ENCODE measurements at regions not wholly inside any gene's neighbourhood (a gene's known extent, or its start where the extent isn't known, plus 50 kb on each side); places are given as distances from the start of the nearest gene placed in this dataset.

DNA sequence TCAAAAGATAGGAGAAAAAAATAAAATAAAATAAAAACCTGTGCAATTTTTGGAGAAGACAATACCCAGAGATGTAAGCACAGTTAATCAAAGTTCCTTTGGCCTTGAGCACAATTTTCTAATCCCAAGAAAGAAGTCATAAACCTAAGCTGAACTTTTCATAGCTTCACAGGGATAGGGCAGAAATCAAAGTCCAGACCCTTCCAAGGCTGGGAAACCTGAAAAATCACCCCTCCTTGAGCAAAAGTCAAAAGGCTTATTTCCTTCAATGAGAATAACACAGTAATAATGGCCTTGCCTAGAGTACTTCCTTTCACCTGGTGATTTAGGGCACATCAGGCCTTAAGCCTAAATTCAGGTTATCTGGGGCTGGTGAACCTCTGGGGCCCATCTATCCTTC lies 415.0 kb upstream of the BTBD3 start (continued):
- TF ChIP-seq, protein P1, sequence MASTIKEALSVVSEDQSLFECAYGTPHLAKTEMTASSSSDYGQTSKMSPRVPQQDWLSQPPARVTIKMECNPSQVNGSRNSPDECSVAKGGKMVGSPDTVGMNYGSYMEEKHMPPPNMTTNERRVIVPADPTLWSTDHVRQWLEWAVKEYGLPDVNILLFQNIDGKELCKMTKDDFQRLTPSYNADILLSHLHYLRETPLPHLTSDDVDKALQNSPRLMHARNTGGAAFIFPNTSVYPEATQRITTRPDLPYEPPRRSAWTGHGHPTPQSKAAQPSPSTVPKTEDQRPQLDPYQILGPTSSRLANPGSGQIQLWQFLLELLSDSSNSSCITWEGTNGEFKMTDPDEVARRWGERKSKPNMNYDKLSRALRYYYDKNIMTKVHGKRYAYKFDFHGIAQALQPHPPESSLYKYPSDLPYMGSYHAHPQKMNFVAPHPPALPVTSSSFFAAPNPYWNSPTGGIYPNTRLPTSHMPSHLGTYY (CRISPR knock-in tag; IDR thresholded peaks at IDR 0.05): no peak
- TF ChIP-seq ATF1 (CRISPR knock-in tag; IDR thresholded peaks at IDR 0.05): no peak
- TF ChIP-seq ZNF138 (CRISPR knock-in tag; conservative IDR thresholded peaks at IDR 0.05): no peak
- TF ChIP-seq, protein P2, sequence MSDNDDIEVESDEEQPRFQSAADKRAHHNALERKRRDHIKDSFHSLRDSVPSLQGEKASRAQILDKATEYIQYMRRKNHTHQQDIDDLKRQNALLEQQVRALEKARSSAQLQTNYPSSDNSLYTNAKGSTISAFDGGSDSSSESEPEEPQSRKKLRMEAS (CRISPR knock-in tag; IDR thresholded peaks at IDR 0.05): no peak
- no peak for TF ChIP-seq FOXK1 (CRISPR knock-in tag; IDR thresholded peaks at IDR 0.05)
- TF ChIP-seq RELA (CRISPR knock-in tag; IDR thresholded peaks at IDR 0.05; ENCODE audit: borderline replicate concordance): no peak
- TF ChIP-seq ESRRA (CRISPR knock-in tag; IDR thresholded peaks at IDR 0.05; ENCODE audit: borderline replicate concordance): no peak
- no peak for TF ChIP-seq ZBTB21 (CRISPR knock-in tag; IDR thresholded peaks at IDR 0.05; ENCODE audit: borderline replicate concordance)
- no peak for TF ChIP-seq JUN (CRISPR knock-in tag; IDR thresholded peaks at IDR 0.05)
- no peak for TF ChIP-seq ZNF396 (CRISPR knock-in tag; IDR thresholded peaks at IDR 0.05; ENCODE audit: borderline replicate concordance)

DNA sequence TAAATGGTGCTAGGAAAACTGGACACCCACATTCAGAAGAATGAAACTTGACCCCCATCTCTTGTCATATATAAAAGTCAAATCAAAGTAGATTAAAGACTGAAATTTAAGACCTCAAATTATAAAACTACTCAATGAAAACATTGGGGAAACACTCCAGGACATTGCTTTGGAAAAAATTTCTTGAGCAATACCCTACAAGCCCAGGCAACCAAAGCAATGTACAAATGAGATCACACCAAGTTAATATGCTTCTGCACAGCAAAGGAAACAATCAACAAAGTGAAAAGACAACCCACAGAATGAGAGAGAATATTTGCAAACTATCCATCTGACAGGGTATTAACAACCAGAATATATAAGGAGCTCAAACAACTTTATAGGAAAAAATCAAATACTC lies 407.9 kb upstream of the BTBD3 start:
- ChIA-PET CTCF (no interaction called here), POLR2A (no interaction called here)
- ATAC-seq (no peak), DNase-seq (ENCODE audit: low spot score) (no peak)
- no peaks in the 10 kb centered on the region for H3K27me3 Mint-ChIP-seq (ENCODE audit: low read depth)
- H3K36me3 Mint-ChIP-seq: peaks cover 24% of the 10 kb centered on the region
- H3K9me3 Mint-ChIP-seq: peaks cover 45% of the 10 kb centered on the region
- no peak overlapping the region for H3K27ac Mint-ChIP-seq
- no peak overlapping the region for H3K4me3 Mint-ChIP-seq
- H3K4me1 Mint-ChIP-seq: peaks cover 10% of the 10 kb centered on the region
- no peak for TF ChIP-seq FOXJ3 (CRISPR knock-in tag; IDR thresholded peaks at IDR 0.05; ENCODE audit: borderline replicate concordance)
- TF ChIP-seq, protein P3, sequence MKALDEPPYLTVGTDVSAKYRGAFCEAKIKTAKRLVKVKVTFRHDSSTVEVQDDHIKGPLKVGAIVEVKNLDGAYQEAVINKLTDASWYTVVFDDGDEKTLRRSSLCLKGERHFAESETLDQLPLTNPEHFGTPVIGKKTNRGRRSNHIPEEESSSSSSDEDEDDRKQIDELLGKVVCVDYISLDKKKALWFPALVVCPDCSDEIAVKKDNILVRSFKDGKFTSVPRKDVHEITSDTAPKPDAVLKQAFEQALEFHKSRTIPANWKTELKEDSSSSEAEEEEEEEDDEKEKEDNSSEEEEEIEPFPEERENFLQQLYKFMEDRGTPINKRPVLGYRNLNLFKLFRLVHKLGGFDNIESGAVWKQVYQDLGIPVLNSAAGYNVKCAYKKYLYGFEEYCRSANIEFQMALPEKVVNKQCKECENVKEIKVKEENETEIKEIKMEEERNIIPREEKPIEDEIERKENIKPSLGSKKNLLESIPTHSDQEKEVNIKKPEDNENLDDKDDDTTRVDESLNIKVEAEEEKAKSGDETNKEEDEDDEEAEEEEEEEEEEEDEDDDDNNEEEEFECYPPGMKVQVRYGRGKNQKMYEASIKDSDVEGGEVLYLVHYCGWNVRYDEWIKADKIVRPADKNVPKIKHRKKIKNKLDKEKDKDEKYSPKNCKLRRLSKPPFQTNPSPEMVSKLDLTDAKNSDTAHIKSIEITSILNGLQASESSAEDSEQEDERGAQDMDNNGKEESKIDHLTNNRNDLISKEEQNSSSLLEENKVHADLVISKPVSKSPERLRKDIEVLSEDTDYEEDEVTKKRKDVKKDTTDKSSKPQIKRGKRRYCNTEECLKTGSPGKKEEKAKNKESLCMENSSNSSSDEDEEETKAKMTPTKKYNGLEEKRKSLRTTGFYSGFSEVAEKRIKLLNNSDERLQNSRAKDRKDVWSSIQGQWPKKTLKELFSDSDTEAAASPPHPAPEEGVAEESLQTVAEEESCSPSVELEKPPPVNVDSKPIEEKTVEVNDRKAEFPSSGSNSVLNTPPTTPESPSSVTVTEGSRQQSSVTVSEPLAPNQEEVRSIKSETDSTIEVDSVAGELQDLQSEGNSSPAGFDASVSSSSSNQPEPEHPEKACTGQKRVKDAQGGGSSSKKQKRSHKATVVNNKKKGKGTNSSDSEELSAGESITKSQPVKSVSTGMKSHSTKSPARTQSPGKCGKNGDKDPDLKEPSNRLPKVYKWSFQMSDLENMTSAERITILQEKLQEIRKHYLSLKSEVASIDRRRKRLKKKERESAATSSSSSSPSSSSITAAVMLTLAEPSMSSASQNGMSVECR (CRISPR knock-in tag; IDR thresholded peaks at IDR 0.05; ENCODE audit: borderline replicate concordance): no peak
- TF ChIP-seq, protein P4, sequence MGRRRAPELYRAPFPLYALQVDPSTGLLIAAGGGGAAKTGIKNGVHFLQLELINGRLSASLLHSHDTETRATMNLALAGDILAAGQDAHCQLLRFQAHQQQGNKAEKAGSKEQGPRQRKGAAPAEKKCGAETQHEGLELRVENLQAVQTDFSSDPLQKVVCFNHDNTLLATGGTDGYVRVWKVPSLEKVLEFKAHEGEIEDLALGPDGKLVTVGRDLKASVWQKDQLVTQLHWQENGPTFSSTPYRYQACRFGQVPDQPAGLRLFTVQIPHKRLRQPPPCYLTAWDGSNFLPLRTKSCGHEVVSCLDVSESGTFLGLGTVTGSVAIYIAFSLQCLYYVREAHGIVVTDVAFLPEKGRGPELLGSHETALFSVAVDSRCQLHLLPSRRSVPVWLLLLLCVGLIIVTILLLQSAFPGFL (CRISPR knock-in tag; IDR thresholded peaks at IDR 0.05; ENCODE audit: borderline replicate concordance): no peak
- TF ChIP-seq, protein P5, sequence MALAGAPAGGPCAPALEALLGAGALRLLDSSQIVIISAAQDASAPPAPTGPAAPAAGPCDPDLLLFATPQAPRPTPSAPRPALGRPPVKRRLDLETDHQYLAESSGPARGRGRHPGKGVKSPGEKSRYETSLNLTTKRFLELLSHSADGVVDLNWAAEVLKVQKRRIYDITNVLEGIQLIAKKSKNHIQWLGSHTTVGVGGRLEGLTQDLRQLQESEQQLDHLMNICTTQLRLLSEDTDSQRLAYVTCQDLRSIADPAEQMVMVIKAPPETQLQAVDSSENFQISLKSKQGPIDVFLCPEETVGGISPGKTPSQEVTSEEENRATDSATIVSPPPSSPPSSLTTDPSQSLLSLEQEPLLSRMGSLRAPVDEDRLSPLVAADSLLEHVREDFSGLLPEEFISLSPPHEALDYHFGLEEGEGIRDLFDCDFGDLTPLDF (CRISPR knock-in tag; IDR thresholded peaks at IDR 0.05): no peak
- TF ChIP-seq, protein P6, sequence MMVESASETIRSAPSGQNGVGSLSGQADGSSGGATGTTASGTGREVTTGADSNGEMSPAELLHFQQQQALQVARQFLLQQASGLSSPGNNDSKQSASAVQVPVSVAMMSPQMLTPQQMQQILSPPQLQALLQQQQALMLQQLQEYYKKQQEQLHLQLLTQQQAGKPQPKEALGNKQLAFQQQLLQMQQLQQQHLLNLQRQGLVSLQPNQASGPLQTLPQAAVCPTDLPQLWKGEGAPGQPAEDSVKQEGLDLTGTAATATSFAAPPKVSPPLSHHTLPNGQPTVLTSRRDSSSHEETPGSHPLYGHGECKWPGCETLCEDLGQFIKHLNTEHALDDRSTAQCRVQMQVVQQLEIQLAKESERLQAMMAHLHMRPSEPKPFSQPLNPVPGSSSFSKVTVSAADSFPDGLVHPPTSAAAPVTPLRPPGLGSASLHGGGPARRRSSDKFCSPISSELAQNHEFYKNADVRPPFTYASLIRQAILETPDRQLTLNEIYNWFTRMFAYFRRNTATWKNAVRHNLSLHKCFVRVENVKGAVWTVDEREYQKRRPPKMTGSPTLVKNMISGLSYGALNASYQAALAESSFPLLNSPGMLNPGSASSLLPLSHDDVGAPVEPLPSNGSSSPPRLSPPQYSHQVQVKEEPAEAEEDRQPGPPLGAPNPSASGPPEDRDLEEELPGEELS (CRISPR knock-in tag; IDR thresholded peaks at IDR 0.05): no peak
- no peak for TF ChIP-seq RELA (CRISPR knock-in tag; IDR thresholded peaks at IDR 0.05; ENCODE audit: borderline replicate concordance)
- no peak for TF ChIP-seq TP53 (CRISPR knock-in tag; IDR thresholded peaks at IDR 0.05)
- TF ChIP-seq CREM (CRISPR knock-in tag; IDR thresholded peaks at IDR 0.05): no peak
- TF ChIP-seq, protein P7, sequence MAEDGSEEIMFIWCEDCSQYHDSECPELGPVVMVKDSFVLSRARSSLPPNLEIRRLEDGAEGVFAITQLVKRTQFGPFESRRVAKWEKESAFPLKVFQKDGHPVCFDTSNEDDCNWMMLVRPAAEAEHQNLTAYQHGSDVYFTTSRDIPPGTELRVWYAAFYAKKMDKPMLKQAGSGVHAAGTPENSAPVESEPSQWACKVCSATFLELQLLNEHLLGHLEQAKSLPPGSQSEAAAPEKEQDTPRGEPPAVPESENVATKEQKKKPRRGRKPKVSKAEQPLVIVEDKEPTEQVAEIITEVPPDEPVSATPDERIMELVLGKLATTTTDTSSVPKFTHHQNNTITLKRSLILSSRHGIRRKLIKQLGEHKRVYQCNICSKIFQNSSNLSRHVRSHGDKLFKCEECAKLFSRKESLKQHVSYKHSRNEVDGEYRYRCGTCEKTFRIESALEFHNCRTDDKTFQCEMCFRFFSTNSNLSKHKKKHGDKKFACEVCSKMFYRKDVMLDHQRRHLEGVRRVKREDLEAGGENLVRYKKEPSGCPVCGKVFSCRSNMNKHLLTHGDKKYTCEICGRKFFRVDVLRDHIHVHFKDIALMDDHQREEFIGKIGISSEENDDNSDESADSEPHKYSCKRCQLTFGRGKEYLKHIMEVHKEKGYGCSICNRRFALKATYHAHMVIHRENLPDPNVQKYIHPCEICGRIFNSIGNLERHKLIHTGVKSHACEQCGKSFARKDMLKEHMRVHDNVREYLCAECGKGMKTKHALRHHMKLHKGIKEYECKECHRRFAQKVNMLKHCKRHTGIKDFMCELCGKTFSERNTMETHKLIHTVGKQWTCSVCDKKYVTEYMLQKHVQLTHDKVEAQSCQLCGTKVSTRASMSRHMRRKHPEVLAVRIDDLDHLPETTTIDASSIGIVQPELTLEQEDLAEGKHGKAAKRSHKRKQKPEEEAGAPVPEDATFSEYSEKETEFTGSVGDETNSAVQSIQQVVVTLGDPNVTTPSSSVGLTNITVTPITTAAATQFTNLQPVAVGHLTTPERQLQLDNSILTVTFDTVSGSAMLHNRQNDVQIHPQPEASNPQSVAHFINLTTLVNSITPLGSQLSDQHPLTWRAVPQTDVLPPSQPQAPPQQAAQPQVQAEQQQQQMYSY (CRISPR knock-in tag; IDR thresholded peaks at IDR 0.05): no peak
- no peak for TF ChIP-seq HMGA2 (CRISPR knock-in tag; IDR thresholded peaks at IDR 0.05)
- no peak for TF ChIP-seq MYBL2 (CRISPR knock-in tag; IDR thresholded peaks at IDR 0.05)
- TF ChIP-seq JAZF1 (CRISPR knock-in tag; IDR thresholded peaks at IDR 0.05): no peak
- TF ChIP-seq ZNF416 (CRISPR knock-in tag; IDR thresholded peaks at IDR 0.05): no peak
- TF ChIP-seq ZNF219 (CRISPR knock-in tag; IDR thresholded peaks at IDR 0.05; ENCODE audit: borderline replicate concordance): no peak
- no peak for TF ChIP-seq ZNF232 (CRISPR knock-in tag; IDR thresholded peaks at IDR 0.05)
- no peak for TF ChIP-seq JUN (CRISPR knock-in tag; IDR thresholded peaks at IDR 0.05)
